ENCODE measurements at regions not wholly inside any gene's neighbourhood (a gene's known extent, or its start where the extent isn't known, plus 50 kb on each side); places are given as distances from the start of the nearest gene placed in this dataset.

GRCh38 chr1:84090447-84091245, 53.4 kb upstream of the PRKACB start:
- no peak for DNase-seq

- DNase-seq, result no peak
These were observed 54.2 kb upstream of the PRKACB start for GRCh38 chr1:84089867-84090266.

- no peak for DNase-seq
These were observed 54.6 kb upstream of the PRKACB start for GRCh38 chr1:84089465-84089864.

GRCh38 chr1:84086616-84087015, 57.5 kb upstream of the PRKACB start:
- DNase-seq, result no peak

- DNase-seq, result no peak
These were observed 57.9 kb upstream of the PRKACB start for GRCh38 chr1:84086189-84086588.

- DNase-seq, result no peak
These were observed 60.8 kb upstream of the PRKACB start for GRCh38 chr1:84083307-84083706.

- DNase-seq, result no peak
These were observed 65.2 kb upstream of the PRKACB start for GRCh38 chr1:84078842-84079202.

- DNase-seq, result no peak
These were observed 65.8 kb upstream of the PRKACB start for GRCh38 chr1:84078108-84078841.

GRCh38 chr1:84077476-84078107, 66.5 kb upstream of the PRKACB start:
- peak; percentile 73 for DNase-seq

- no peak for DNase-seq
These were observed 70.8 kb upstream of the PRKACB start for GRCh38 chr1:84073266-84073665.

GRCh38 chr1:84069236-84069845, 70.4 kb upstream of the TTLL7 start:
- DNase-seq, result no peak

- no peak for DNase-seq
These were observed 63.6 kb upstream of the TTLL7 start for GRCh38 chr1:84062496-84062895.

GRCh38 chr1:84061336-84061735, 62.4 kb upstream of the TTLL7 start:
- no peak for DNase-seq

GRCh38 chr1:84060781-84061180, 61.8 kb upstream of the TTLL7 start:
- DNase-seq, result no peak

- DNase-seq, result no peak
These were observed 49.9 kb upstream of the TTLL7 start for GRCh38 chr1:84048820-84049219.

Data from activated gamma-delta T cell (primary cell).